Vagina (tissue), 2 donors: ENCODE measurements at regions not wholly inside any gene's neighbourhood (a gene's known extent, or its start where the extent isn't known, plus 50 kb on each side); places are given as distances from the start of the nearest gene placed in this dataset.

Experiments used
- POLR2A ChIP-seq, 2 donors: fragments of 450-650 bp; IDR thresholded peaks; one replicate each; pipeline ENCODE4 v1.6.1; 2017; ENCODE audit warnings: antibody characterized with exemption in 2 of 2, mild to moderate bottlenecking in 2 of 2, moderate library complexity in 2 of 2
- POLR2AphosphoS5 ChIP-seq, 2 donors: sonication (generic); formaldehyde crosslinking; IDR thresholded peaks; one replicate each; pipeline ENCODE4 v1.9.0; 2017; ENCODE audit warnings: antibody characterized with exemption in 2 of 2, mild to moderate bottlenecking in 2 of 2, low read depth in 1 of 2; ENCODE audit not compliant: insufficient read depth in 1 of 2
- TF ChIP-seq, protein P1 (sequence below), 3 experiments: fragments of 450-650 bp in 2 of 3; fragments of 200-600 bp in 1 of 3; sonication (generic) in 1 of 3; IDR thresholded peaks; one replicate each; pipeline ENCODE4 v1.5.1; 2017 to 2019; ENCODE audit warnings: antibody characterized with exemption in 3 of 3, mild to moderate bottlenecking in 2 of 3, moderate library complexity in 2 of 3

DNA sequence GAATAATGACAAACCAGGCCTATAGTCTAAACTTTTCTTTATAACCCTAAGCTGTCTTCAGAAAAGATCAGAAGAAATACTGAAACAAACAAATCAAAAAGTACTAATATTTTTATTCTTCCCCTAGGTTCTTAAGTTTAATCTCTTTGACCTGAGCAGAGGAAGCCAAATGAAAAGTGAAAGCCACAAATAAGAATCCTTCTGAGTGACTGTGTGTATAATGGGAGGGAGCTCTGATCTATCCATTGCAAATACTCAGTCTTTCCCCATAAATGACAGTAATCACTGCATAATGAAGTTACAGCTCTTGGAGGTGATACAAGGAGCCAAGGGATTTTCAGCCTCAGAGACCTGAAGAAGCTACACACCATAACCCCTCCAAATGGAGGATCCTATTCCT, 126.9 kb upstream of the ATP10B start:
- TF ChIP-seq, protein P1, sequence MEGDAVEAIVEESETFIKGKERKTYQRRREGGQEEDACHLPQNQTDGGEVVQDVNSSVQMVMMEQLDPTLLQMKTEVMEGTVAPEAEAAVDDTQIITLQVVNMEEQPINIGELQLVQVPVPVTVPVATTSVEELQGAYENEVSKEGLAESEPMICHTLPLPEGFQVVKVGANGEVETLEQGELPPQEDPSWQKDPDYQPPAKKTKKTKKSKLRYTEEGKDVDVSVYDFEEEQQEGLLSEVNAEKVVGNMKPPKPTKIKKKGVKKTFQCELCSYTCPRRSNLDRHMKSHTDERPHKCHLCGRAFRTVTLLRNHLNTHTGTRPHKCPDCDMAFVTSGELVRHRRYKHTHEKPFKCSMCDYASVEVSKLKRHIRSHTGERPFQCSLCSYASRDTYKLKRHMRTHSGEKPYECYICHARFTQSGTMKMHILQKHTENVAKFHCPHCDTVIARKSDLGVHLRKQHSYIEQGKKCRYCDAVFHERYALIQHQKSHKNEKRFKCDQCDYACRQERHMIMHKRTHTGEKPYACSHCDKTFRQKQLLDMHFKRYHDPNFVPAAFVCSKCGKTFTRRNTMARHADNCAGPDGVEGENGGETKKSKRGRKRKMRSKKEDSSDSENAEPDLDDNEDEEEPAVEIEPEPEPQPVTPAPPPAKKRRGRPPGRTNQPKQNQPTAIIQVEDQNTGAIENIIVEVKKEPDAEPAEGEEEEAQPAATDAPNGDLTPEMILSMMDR (IDR thresholded peaks at IDR 0.05): no peak
- TF ChIP-seq POLR2A (IDR thresholded peaks at IDR 0.05): no peak
- TF ChIP-seq POLR2AphosphoS5 (IDR thresholded peaks at IDR 0.05; ENCODE audit: insufficient read depth in 1 of 2, low read depth in 1 of 2): no peak
